ENCODE measurements at regions not wholly inside any gene's neighbourhood (a gene's known extent, or its start where the extent isn't known, plus 50 kb on each side); places are given as distances from the start of the nearest gene placed in this dataset.
"Not testable (repeated sequence)": the region's sequence is repeated elsewhere in the genome, so short reads cannot be mapped to it uniquely, and the experiment has no call there.

GRCh38 chr10:83492004-83492403 is 647.3 kb upstream of the GHITM start:
- Histone ChIP-seq H2AFZ (ENCODE audit: low read length, unreplicated experiment) (no peak overlapping the region), H3K27ac (ENCODE audit: low read depth, low read length) (no peak overlapping the region), H3K4me1 (ENCODE audit: control insufficient read depth, insufficient read depth, low read length, unreplicated experiment) (no peaks in the 10 kb centered on the region), H3K4me3 (ENCODE audit: low read depth, low read length) (no peak overlapping the region), H3K36me3 (ENCODE audit: insufficient read depth, low read length) (no peaks in the 10 kb centered on the region), H3K79me2 (ENCODE audit: control insufficient read depth, insufficient read depth, low read length, unreplicated experiment) (no peaks in the 10 kb centered on the region), H3K27me3 (ENCODE audit: insufficient read depth, low read length) (no peaks in the 10 kb centered on the region)

GRCh38 chr10:83512681-83513080 is 626.6 kb upstream of the GHITM start:
- Histone ChIP-seq H2AFZ (ENCODE audit: low read length, unreplicated experiment) (no peak overlapping the region), H3K27me3 (ENCODE audit: insufficient read depth, low read length) (no peaks in the 10 kb centered on the region), H3K79me2 (ENCODE audit: control insufficient read depth, insufficient read depth, low read length, unreplicated experiment) (no peaks in the 10 kb centered on the region), H3K27ac (ENCODE audit: low read depth, low read length) (no peak overlapping the region), H3K4me3 (ENCODE audit: low read depth, low read length) (no peak overlapping the region), H3K36me3 (ENCODE audit: insufficient read depth, low read length) (no peaks in the 10 kb centered on the region), H3K4me1 (ENCODE audit: control insufficient read depth, insufficient read depth, low read length, unreplicated experiment) (no peaks in the 10 kb centered on the region)

- Histone ChIP-seq H2AFZ (ENCODE audit: low read length, unreplicated experiment) (no peak overlapping the region), H3K27me3 (ENCODE audit: insufficient read depth, low read length) (no peaks in the 10 kb centered on the region), H3K27ac (ENCODE audit: low read depth, low read length) (no peak overlapping the region), H3K4me1 (ENCODE audit: control insufficient read depth, insufficient read depth, low read length, unreplicated experiment) (no peaks in the 10 kb centered on the region), H3K36me3 (ENCODE audit: insufficient read depth, low read length) (no peaks in the 10 kb centered on the region), H3K4me3 (ENCODE audit: low read depth, low read length) (no peak overlapping the region), H3K79me2 (ENCODE audit: control insufficient read depth, insufficient read depth, low read length, unreplicated experiment) (no peaks in the 10 kb centered on the region)
Measured at GRCh38 chr10:83515001-83515400, 624.3 kb upstream of the GHITM start.

GRCh38 chr10:83516788-83517187 is 622.5 kb upstream of the GHITM start:
- H3K27ac ChIP-seq (ENCODE audit: low read depth, low read length) = no peak overlapping the region
- H3K36me3 ChIP-seq (ENCODE audit: insufficient read depth, low read length) = no peaks in the 10 kb centered on the region
- H2AFZ ChIP-seq (ENCODE audit: low read length, unreplicated experiment) = no peak overlapping the region
- H3K27me3 ChIP-seq (ENCODE audit: insufficient read depth, low read length) = no peaks in the 10 kb centered on the region
- no peaks in the 10 kb centered on the region for H3K79me2 ChIP-seq (ENCODE audit: control insufficient read depth, insufficient read depth, low read length, unreplicated experiment)
- no peaks in the 10 kb centered on the region for H3K4me1 ChIP-seq (ENCODE audit: control insufficient read depth, insufficient read depth, low read length, unreplicated experiment)
- H3K4me3 ChIP-seq (ENCODE audit: low read depth, low read length) = no peak overlapping the region

- Histone ChIP-seq H3K27me3 (ENCODE audit: insufficient read depth, low read length) (no peaks in the 10 kb centered on the region), H3K4me3 (ENCODE audit: low read depth, low read length) (no peak overlapping the region), H3K27ac (ENCODE audit: low read depth, low read length) (no peak overlapping the region)
Measured at GRCh38 chr10:83517456-83517855, 621.9 kb upstream of the GHITM start.

GRCh38 chr10:83518779-83519178 is 620.5 kb upstream of the GHITM start:
- H3K27ac ChIP-seq (ENCODE audit: low read depth, low read length) = no peak overlapping the region
- H2AFZ ChIP-seq (ENCODE audit: low read length, unreplicated experiment) = no peak overlapping the region
- no peaks in the 10 kb centered on the region for H3K27me3 ChIP-seq (ENCODE audit: insufficient read depth, low read length)
- H3K79me2 ChIP-seq (ENCODE audit: control insufficient read depth, insufficient read depth, low read length, unreplicated experiment) = no peaks in the 10 kb centered on the region
- no peaks in the 10 kb centered on the region for H3K36me3 ChIP-seq (ENCODE audit: insufficient read depth, low read length)
- H3K4me1 ChIP-seq (ENCODE audit: control insufficient read depth, insufficient read depth, low read length, unreplicated experiment) = no peaks in the 10 kb centered on the region
- H3K4me3 ChIP-seq (ENCODE audit: low read depth, low read length) = no peak overlapping the region

More at GRCh38 chr10:83517456-83517855, 621.9 kb upstream of the GHITM start:
- Histone ChIP-seq H3K4me1 (ENCODE audit: control insufficient read depth, insufficient read depth, low read length, unreplicated experiment) (no peaks in the 10 kb centered on the region), H2AFZ (ENCODE audit: low read length, unreplicated experiment) (no peak overlapping the region), H3K36me3 (ENCODE audit: insufficient read depth, low read length) (no peaks in the 10 kb centered on the region), H3K79me2 (ENCODE audit: control insufficient read depth, insufficient read depth, low read length, unreplicated experiment) (no peaks in the 10 kb centered on the region)

- H3K27ac ChIP-seq (ENCODE audit: low read depth, low read length); H3K4me1 ChIP-seq (ENCODE audit: control insufficient read depth, insufficient read depth, low read length, unreplicated experiment); H2AFZ ChIP-seq (ENCODE audit: low read length, unreplicated experiment); H3K36me3 ChIP-seq (ENCODE audit: insufficient read depth, low read length); H3K4me3 ChIP-seq (ENCODE audit: low read depth, low read length); H3K79me2 ChIP-seq (ENCODE audit: control insufficient read depth, insufficient read depth, low read length, unreplicated experiment); H3K27me3 ChIP-seq (ENCODE audit: insufficient read depth, low read length): not testable (repeated sequence)
Measured at GRCh38 chr10:83520386-83520785, 618.9 kb upstream of the GHITM start.

- H2AFZ ChIP-seq (ENCODE audit: low read length, unreplicated experiment) = no peak overlapping the region
- no peaks in the 10 kb centered on the region for H3K79me2 ChIP-seq (ENCODE audit: control insufficient read depth, insufficient read depth, low read length, unreplicated experiment)
- no peaks in the 10 kb centered on the region for H3K36me3 ChIP-seq (ENCODE audit: insufficient read depth, low read length)
- no peaks in the 10 kb centered on the region for H3K4me1 ChIP-seq (ENCODE audit: control insufficient read depth, insufficient read depth, low read length, unreplicated experiment)
- H3K27me3 ChIP-seq (ENCODE audit: insufficient read depth, low read length) = no peaks in the 10 kb centered on the region
- H3K27ac ChIP-seq (ENCODE audit: low read depth, low read length) = no peak overlapping the region
- no peak overlapping the region for H3K4me3 ChIP-seq (ENCODE audit: low read depth, low read length)
Measured at GRCh38 chr10:83522456-83522855, 616.9 kb upstream of the GHITM start.

- Histone ChIP-seq H2AFZ (ENCODE audit: low read length, unreplicated experiment) (no peak overlapping the region), H3K4me1 (ENCODE audit: control insufficient read depth, insufficient read depth, low read length, unreplicated experiment) (no peaks in the 10 kb centered on the region), H3K27ac (ENCODE audit: low read depth, low read length) (no peak overlapping the region), H3K79me2 (ENCODE audit: control insufficient read depth, insufficient read depth, low read length, unreplicated experiment) (no peaks in the 10 kb centered on the region), H3K36me3 (ENCODE audit: insufficient read depth, low read length) (no peaks in the 10 kb centered on the region), H3K27me3 (ENCODE audit: insufficient read depth, low read length) (no peaks in the 10 kb centered on the region), H3K4me3 (ENCODE audit: low read depth, low read length) (no peak overlapping the region)
Measured at GRCh38 chr10:83522881-83523386, 616.4 kb upstream of the GHITM start.

- Histone ChIP-seq H3K27me3 (ENCODE audit: insufficient read depth, low read length) (no peaks in the 10 kb centered on the region), H2AFZ (ENCODE audit: low read length, unreplicated experiment) (no peak overlapping the region), H3K36me3 (ENCODE audit: insufficient read depth, low read length) (no peaks in the 10 kb centered on the region), H3K4me1 (ENCODE audit: control insufficient read depth, insufficient read depth, low read length, unreplicated experiment) (no peaks in the 10 kb centered on the region), H3K27ac (ENCODE audit: low read depth, low read length) (no peak overlapping the region), H3K4me3 (ENCODE audit: low read depth, low read length) (no peak overlapping the region), H3K79me2 (ENCODE audit: control insufficient read depth, insufficient read depth, low read length, unreplicated experiment) (no peaks in the 10 kb centered on the region)
Measured at GRCh38 chr10:83527934-83528333, 611.4 kb upstream of the GHITM start.

GRCh38 chr10:83533290-83533689 is 606.0 kb upstream of the GHITM start:
- H3K4me3 ChIP-seq (ENCODE audit: low read depth, low read length) = no peak overlapping the region

More at GRCh38 chr10:83533290-83533689, 606.0 kb upstream of the GHITM start:
- H3K36me3 ChIP-seq (ENCODE audit: insufficient read depth, low read length) = no peaks in the 10 kb centered on the region
- no peak overlapping the region for H2AFZ ChIP-seq (ENCODE audit: low read length, unreplicated experiment)
- H3K27ac ChIP-seq (ENCODE audit: low read depth, low read length) = no peak overlapping the region
- no peaks in the 10 kb centered on the region for H3K4me1 ChIP-seq (ENCODE audit: control insufficient read depth, insufficient read depth, low read length, unreplicated experiment)
- H3K27me3 ChIP-seq (ENCODE audit: insufficient read depth, low read length) = no peaks in the 10 kb centered on the region
- no peaks in the 10 kb centered on the region for H3K79me2 ChIP-seq (ENCODE audit: control insufficient read depth, insufficient read depth, low read length, unreplicated experiment)
